OCI-LY1 (cell line): ENCODE measurements at regions not wholly inside any gene's neighbourhood (a gene's known extent, or its start where the extent isn't known, plus 50 kb on each side); places are given as distances from the start of the nearest gene placed in this dataset.

Experiments used
- H2AFZ ChIP-seq: fragments of 200-600 bp; sonication (generic), shearing (Covaris generic); 2 replicates; pipeline ENCODE4 v1.6.0; 2014; ENCODE audit warnings: antibody characterized with exemption, mild to moderate bottlenecking, low read length
- H3F3A ChIP-seq: fragments of 200-600 bp; sonication (generic), shearing (Covaris generic); 2 replicates; pipeline ENCODE4 v1.6.0; 2014; ENCODE audit warnings: mild to moderate bottlenecking, antibody characterized with exemption, low read length, moderate library complexity; ENCODE audit not compliant: insufficient read depth
- H3K27ac ChIP-seq: fragments of 200-600 bp; sonication (generic); 2 replicates; pipeline ENCODE4 v1.5.1; 2014; ENCODE audit warnings: low read length, mixed run types, mild to moderate bottlenecking, low read depth; ENCODE audit not compliant: poor library complexity, severe bottlenecking
- H3K27me3 ChIP-seq: fragments of 200-600 bp; sonication (generic); 2 replicates; pipeline ENCODE4 v1.6.0; 2014; ENCODE audit warnings: antibody characterized with exemption, mild to moderate bottlenecking, low read length, moderate library complexity; ENCODE audit not compliant: insufficient read depth
- H3K36me3 ChIP-seq: fragments of 200-600 bp; sonication (generic); 2 replicates; pipeline ENCODE4 v1.6.1; 2014; ENCODE audit warnings: mild to moderate bottlenecking, antibody characterized with exemption, low read length, moderate library complexity, mixed read lengths; ENCODE audit not compliant: insufficient read depth
- H3K4me1 ChIP-seq: fragments of 200-600 bp; sonication (generic); 2 replicates; pipeline ENCODE4 v1.5.1; 2014; ENCODE audit warnings: mild to moderate bottlenecking, low read length, moderate library complexity; ENCODE audit not compliant: insufficient read depth, severe bottlenecking
- H3K4me2 ChIP-seq: fragments of 200-600 bp; sonication (generic), shearing (Covaris generic); 2 replicates; pipeline ENCODE4 v1.6.1; 2014; ENCODE audit warnings: low read length
- H3K4me3 ChIP-seq: fragments of 200-600 bp; sonication (generic); 2 replicates; pipeline ENCODE4 v1.5.1; 2014; ENCODE audit warnings: low read length, low read depth, mild to moderate bottlenecking, mixed read lengths; ENCODE audit not compliant: poor library complexity, severe bottlenecking
- H3K79me2 ChIP-seq: fragments of 200-600 bp; shearing (Covaris generic); 2 replicates; pipeline ENCODE4 v1.6.1; 2016; ENCODE audit warnings: mixed run types, low read length, mixed read lengths; ENCODE audit not compliant: insufficient read depth
- H3K9ac ChIP-seq: fragments of 200-600 bp; sonication (generic), shearing (Covaris generic); 2 replicates; pipeline ENCODE4 v1.6.1; 2014; ENCODE audit warnings: mild to moderate bottlenecking, low read length, mixed read lengths
- H3K9me2 ChIP-seq: fragments of 200-600 bp; sonication (generic), shearing (Covaris generic); 2 replicates; pipeline ENCODE4 v1.6.1; 2014; ENCODE audit warnings: low read depth, mild to moderate bottlenecking, low read length, mixed read lengths
- H3K9me3 ChIP-seq: fragments of 200-600 bp; shearing (Covaris generic); 2 replicates; pipeline ENCODE4 v1.6.1; 2014; ENCODE audit warnings: low read length, mixed read lengths
- H4K20me1 ChIP-seq: fragments of 200-600 bp; sonication (generic), shearing (Covaris generic); 2 replicates; pipeline ENCODE4 v1.6.0; 2016; ENCODE audit warnings: mild to moderate bottlenecking, low read length; ENCODE audit not compliant: insufficient read depth
- EZH2 ChIP-seq: fragments of 200-600 bp; sonication (generic), shearing (Covaris generic); IDR thresholded peaks from 2 replicates; pipeline ENCODE4 v1.8.0; 2017; ENCODE audit warnings: borderline replicate concordance, mixed run types, mild to moderate bottlenecking, antibody characterized with exemption, low read length, moderate library complexity, mixed read lengths
- TF ChIP-seq, protein P1 (sequence below): fragments of 200-600 bp; sonication (generic), shearing (Covaris generic); IDR thresholded peaks from 2 replicates; pipeline ENCODE4 v1.5.1; 2017; ENCODE audit warnings: mild to moderate bottlenecking, antibody characterized with exemption, low read length, moderate library complexity, mixed read lengths

DNA sequence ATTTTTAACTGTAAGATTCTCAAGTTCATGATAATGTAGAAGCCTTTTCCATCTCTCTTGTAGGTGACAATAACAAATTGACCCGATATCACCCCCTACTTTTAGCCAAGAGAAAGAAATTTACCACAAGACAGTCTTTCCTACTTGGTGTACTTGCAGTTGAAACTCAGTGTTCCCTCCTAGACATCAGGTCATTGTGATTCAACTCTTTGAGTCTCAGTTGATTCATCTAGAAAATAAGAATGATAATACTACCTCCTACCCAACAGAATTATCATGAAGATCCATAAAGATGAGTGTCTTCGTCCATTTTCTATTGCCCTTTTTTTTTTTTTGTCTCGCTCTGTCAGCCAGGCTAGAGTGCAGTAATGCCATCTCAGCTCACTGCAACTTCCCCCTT is 51.3 kb upstream of the TRERF1 start:
- Histone ChIP-seq H3K4me2 (no peak overlapping the region), H3K4me3 (no peak overlapping the region), H3K9me3 (0 out of 2 replicates have a peak, but pooled peaks cover 3% of the 10 kb centered on the region), H3K27me3 (peaks cover 3% of the 10 kb centered on the region; the same call in 1 of the 2 replicates), H3K9me2 (no peaks in the 10 kb centered on the region), H3F3A (no peaks in the 10 kb centered on the region), H2AFZ (no peak overlapping the region), H3K4me1 (peaks cover 3% of the 10 kb centered on the region), H3K9ac (no peak overlapping the region), H3K36me3 (no peaks in the 10 kb centered on the region), H3K79me2 (no peaks in the 10 kb centered on the region), H3K27ac (no peak overlapping the region), H4K20me1 (no peaks in the 10 kb centered on the region)
- TF ChIP-seq EZH2, result no peak
- TF ChIP-seq, protein P1, sequence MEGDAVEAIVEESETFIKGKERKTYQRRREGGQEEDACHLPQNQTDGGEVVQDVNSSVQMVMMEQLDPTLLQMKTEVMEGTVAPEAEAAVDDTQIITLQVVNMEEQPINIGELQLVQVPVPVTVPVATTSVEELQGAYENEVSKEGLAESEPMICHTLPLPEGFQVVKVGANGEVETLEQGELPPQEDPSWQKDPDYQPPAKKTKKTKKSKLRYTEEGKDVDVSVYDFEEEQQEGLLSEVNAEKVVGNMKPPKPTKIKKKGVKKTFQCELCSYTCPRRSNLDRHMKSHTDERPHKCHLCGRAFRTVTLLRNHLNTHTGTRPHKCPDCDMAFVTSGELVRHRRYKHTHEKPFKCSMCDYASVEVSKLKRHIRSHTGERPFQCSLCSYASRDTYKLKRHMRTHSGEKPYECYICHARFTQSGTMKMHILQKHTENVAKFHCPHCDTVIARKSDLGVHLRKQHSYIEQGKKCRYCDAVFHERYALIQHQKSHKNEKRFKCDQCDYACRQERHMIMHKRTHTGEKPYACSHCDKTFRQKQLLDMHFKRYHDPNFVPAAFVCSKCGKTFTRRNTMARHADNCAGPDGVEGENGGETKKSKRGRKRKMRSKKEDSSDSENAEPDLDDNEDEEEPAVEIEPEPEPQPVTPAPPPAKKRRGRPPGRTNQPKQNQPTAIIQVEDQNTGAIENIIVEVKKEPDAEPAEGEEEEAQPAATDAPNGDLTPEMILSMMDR, result no peak

DNA sequence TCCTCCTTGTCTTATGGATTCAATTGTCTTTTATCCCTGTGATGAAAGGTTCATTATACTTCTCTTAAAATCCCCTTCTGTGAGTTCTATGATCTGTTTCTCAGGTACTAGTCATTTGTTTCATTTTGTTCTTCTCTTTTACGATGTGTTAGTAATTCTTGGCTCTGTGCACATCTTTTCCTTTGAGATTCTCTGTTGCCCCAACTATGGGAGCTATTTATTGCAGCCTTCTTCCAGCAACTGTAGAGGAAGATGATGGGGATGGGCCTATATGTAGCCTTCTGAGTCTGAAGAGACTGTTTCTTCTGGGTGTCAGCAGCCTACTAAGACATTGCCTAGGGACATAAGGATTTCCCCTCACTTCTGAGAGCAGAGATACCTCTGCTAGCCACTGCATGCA is 50.4 kb upstream of the TRERF1 start:
- H3K4me1 ChIP-seq, result peaks cover 3% of the 10 kb centered on the region
- H3K4me2 ChIP-seq, result no peak overlapping the region
- H3K79me2 ChIP-seq, result no peaks in the 10 kb centered on the region
- H3K27ac ChIP-seq, result no peak overlapping the region
- H4K20me1 ChIP-seq, result no peaks in the 10 kb centered on the region
- H2AFZ ChIP-seq, result no peak overlapping the region
- TF ChIP-seq EZH2, result no peak
- TF ChIP-seq, protein P1, result no peak
- H3K9me2 ChIP-seq, result no peaks in the 10 kb centered on the region
- H3F3A ChIP-seq, result no peaks in the 10 kb centered on the region
- H3K36me3 ChIP-seq, result no peaks in the 10 kb centered on the region
- peaks cover 3% of the 10 kb centered on the region; the same call in 1 of the 2 replicates for H3K27me3 ChIP-seq
- H3K9ac ChIP-seq, result no peak overlapping the region
- H3K9me3 ChIP-seq, result 0 out of 2 replicates have a peak, but pooled peaks cover 3% of the 10 kb centered on the region
- H3K4me3 ChIP-seq, result no peak overlapping the region
